OCI-LY7 (cell line): ENCODE measurements at regions not wholly inside any gene's neighbourhood (a gene's known extent, or its start where the extent isn't known, plus 50 kb on each side); places are given as distances from the start of the nearest gene placed in this dataset.

Experiments
- BruUV-seq: library from RNA; stranded (reverse); fragments of 400-500 nt; replicated peaks from 2 replicates; lab custom pipeline; 2021; lab: Mats Ljungman, UMichigan
- CTCF ChIA-PET: fragments of 300-600 bp; sonication (Branson Sonifier 250); formaldehyde crosslinking; loops from one replicate; lab custom pipeline; 2022; ENCODE audit warnings: antibody characterized with exemption; ENCODE audit not compliant: unreplicated experiment; lab: Charles Lee
- POLR2A ChIA-PET: fragments of 300-600 bp; sonication (Branson Sonifier 250); formaldehyde crosslinking; loops from one replicate; lab custom pipeline; 2022; ENCODE audit warnings: antibody characterized with exemption; lab: Charles Lee
- DNase-seq: peaks from one replicate; pipeline ENCODE4 v3.0.0-alpha.2; 2015; ENCODE audit warnings: low spot score
- H2AFZ ChIP-seq: fragments of 200-600 bp; sonication (generic), shearing (Covaris generic); 2 replicates; pipeline ENCODE4 v1.6.1; 2014; ENCODE audit warnings: mild to moderate bottlenecking, antibody characterized with exemption, low read length, moderate library complexity
- H3K27ac ChIP-seq: fragments of 200-600 bp; sonication (generic); 2 replicates; pipeline ENCODE4 v1.5.1; 2014; ENCODE audit warnings: mixed run types, low read depth, mild to moderate bottlenecking, moderate library complexity, low read length, inconsistent platforms; ENCODE audit not compliant: poor library complexity, severe bottlenecking
- H3K36me3 ChIP-seq: fragments of 200-600 bp; sonication (generic); 2 replicates; pipeline ENCODE4 v1.6.1; 2014; ENCODE audit warnings: mild to moderate bottlenecking, antibody characterized with exemption, low read length, moderate library complexity, mixed read lengths; ENCODE audit not compliant: insufficient read depth
- H3K4me1 ChIP-seq: fragments of 200-600 bp; sonication (generic); 2 replicates; pipeline ENCODE4 v1.5.1; 2014; ENCODE audit warnings: mild to moderate bottlenecking, low read length; ENCODE audit not compliant: insufficient read depth, poor library complexity, severe bottlenecking
- H3K4me2 ChIP-seq: fragments of 200-600 bp; sonication (generic); 2 replicates; pipeline ENCODE4 v1.6.1; 2014; ENCODE audit warnings: mild to moderate bottlenecking, low read length
- H3K4me3 ChIP-seq: fragments of 200-600 bp; sonication (generic); 2 replicates; pipeline ENCODE4 v1.5.1; 2014; ENCODE audit warnings: mild to moderate bottlenecking, low read depth, low read length; ENCODE audit not compliant: poor library complexity, severe bottlenecking
- H3K79me2 ChIP-seq: fragments of 200-600 bp; sonication (generic); 2 replicates; pipeline ENCODE4 v1.6.1; 2016; ENCODE audit warnings: low read depth, mild to moderate bottlenecking, low read length, moderate library complexity, mixed read lengths; ENCODE audit not compliant: insufficient read depth
- H3K9me2 ChIP-seq: fragments of 200-600 bp; sonication (generic); 2 replicates; pipeline ENCODE4 v1.6.1; 2016; ENCODE audit warnings: mild to moderate bottlenecking, low read length, mixed read lengths; ENCODE audit not compliant: insufficient read depth
- H3K9me3 ChIP-seq: fragments of 200-600 bp; sonication (generic); 2 replicates; pipeline ENCODE4 v1.6.1; 2014; ENCODE audit warnings: mild to moderate bottlenecking, mixed run types, low read length, mixed read lengths
- H4K20me1 ChIP-seq: fragments of 200-600 bp; sonication (generic); 2 replicates; pipeline ENCODE4 v1.6.1; 2014; ENCODE audit warnings: mild to moderate bottlenecking, antibody characterized with exemption, low read length, moderate library complexity, mixed read lengths; ENCODE audit not compliant: insufficient read depth
- EZH2phosphoT487 ChIP-seq: fragments of 200-600 bp; sonication (generic); IDR thresholded peaks from 2 replicates; pipeline ENCODE4 v1.6.1; 2018; ENCODE audit warnings: low read depth, borderline replicate concordance, mild to moderate bottlenecking, mixed run types, antibody characterized with exemption, low read length, moderate library complexity, mixed read lengths
- intact Hi-C: fragments of 100-400 bp; cut with micrococcal nuclease; formaldehyde crosslinking; loops from one replicate; pipeline ENCODE4 v1.10.0; 2022; ENCODE audit not compliant: unreplicated experiment
- TF ChIP-seq, protein P1 (sequence below): fragments of 200-600 bp; sonication (generic); conservative IDR thresholded peaks from 2 replicates; pipeline ENCODE4 v1.5.1; 2014; ENCODE audit warnings: mild to moderate bottlenecking, antibody characterized with exemption, low read length, moderate library complexity, mixed read lengths

DNA sequence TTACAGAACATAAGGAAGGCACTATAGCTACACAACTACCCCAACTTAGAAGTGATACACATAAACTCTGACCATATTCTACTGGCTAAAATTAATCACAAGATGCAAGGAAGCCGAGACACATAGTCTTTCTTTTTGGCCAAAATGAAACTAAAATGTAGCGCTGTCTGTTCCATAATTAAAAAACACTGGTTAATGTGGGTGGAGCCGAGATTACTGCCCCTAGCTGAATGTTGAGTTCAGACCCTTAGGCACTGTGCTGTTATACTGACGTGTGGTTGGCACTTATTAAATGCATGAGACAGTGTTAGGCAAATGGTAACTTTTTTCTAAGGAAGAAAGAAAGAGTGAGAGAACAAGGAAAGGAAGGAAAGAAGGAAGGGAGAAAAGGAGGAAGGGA lies 254.6 kb upstream of the RND3 start:
- no TSS peak for BruUV-seq
- Histone ChIP-seq H3K9me3 (no peaks in the 10 kb centered on the region), H3K4me3 (no peak overlapping the region), H3K27ac (no peak overlapping the region), H3K36me3 (no peaks in the 10 kb centered on the region), H3K4me2 (no peak overlapping the region), H3K9me2 (no peaks in the 10 kb centered on the region), H3K4me1 (no peaks in the 10 kb centered on the region), H2AFZ (no peak overlapping the region), H4K20me1 (no peaks in the 10 kb centered on the region), H3K79me2 (no peaks in the 10 kb centered on the region)
- intact Hi-C loops = no loop called here
- POLR2A ChIA-PET = no interaction called here
- DNase-seq = no peak
- CTCF ChIA-PET = no interaction called here
- TF ChIP-seq, protein P1, sequence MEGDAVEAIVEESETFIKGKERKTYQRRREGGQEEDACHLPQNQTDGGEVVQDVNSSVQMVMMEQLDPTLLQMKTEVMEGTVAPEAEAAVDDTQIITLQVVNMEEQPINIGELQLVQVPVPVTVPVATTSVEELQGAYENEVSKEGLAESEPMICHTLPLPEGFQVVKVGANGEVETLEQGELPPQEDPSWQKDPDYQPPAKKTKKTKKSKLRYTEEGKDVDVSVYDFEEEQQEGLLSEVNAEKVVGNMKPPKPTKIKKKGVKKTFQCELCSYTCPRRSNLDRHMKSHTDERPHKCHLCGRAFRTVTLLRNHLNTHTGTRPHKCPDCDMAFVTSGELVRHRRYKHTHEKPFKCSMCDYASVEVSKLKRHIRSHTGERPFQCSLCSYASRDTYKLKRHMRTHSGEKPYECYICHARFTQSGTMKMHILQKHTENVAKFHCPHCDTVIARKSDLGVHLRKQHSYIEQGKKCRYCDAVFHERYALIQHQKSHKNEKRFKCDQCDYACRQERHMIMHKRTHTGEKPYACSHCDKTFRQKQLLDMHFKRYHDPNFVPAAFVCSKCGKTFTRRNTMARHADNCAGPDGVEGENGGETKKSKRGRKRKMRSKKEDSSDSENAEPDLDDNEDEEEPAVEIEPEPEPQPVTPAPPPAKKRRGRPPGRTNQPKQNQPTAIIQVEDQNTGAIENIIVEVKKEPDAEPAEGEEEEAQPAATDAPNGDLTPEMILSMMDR = no peak
- TF ChIP-seq EZH2phosphoT487 = no peak

DNA sequence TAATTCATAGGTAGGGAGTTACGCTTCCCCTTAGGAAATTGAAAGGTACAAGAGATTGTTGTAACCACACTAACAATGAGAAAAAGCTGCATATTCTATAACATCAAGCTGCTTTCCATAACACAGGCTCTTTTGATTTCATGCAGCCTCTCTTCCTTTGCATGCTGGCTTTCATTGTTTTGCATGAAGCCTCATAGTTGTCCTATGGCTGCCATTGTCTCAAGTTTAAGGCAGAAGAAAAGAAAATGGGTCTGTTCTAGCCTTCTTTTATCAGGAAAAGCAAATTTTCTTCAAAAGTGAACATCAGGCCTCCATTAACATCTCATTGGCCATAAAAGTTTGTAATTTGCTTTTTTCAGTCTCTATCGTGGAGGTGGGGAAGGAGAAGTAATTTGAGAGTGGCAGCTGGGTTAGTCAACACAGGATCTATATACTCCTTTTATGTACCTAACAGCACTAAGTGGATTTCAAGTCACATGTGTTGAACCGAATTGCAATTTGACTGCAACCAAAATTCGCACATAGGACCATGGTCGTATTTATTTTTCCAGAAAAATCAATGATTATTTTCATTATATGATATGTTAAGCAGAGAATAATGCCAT lies 248.5 kb upstream of the RND3 start:
- no peaks in the 10 kb centered on the region for H4K20me1 ChIP-seq
- no TSS peak for BruUV-seq
- no peaks in the 10 kb centered on the region for H3K9me2 ChIP-seq
- H3K79me2 ChIP-seq = no peaks in the 10 kb centered on the region
- no peaks in the 10 kb centered on the region for H3K9me3 ChIP-seq
- ChIA-PET CTCF (no interaction called here), POLR2A (no interaction called here)
- no peaks in the 10 kb centered on the region for H3K4me1 ChIP-seq
- no peaks in the 10 kb centered on the region for H3K36me3 ChIP-seq
- no peak overlapping the region for H3K27ac ChIP-seq
- TF ChIP-seq, protein P1 = no peak
- TF ChIP-seq EZH2phosphoT487 = no peak
- no peak for DNase-seq
- no peak overlapping the region for H3K4me3 ChIP-seq
- no peak overlapping the region for H3K4me2 ChIP-seq
- intact Hi-C loops = no loop called here
- no peak overlapping the region for H2AFZ ChIP-seq

DNA sequence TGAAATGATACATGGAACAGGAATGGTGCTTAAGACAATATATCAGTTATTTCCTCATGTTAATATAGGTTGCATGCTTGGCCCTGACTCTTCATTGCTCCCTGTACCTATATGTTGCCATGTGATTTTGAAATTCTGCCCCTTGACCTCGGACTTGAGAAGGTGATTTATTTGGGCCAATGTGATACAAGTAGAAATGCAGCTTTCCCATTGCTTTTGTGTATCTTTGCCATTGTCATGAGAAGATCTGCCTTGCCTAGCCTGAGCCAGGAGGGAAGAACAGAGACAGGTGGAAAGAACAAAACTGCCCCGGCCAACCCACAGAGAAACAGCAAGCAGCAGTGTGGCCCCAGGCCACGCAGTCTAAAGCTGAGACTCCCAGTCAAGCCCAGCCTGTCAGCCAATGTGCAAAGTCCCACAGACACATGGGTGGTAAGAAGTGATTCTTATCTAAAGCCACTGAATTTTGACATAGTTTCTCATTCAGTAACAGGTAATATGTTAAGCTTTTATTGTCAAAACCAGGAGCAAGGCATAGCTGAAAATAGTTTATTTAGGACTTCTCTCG lies 245.7 kb upstream of the RND3 start:
- H2AFZ ChIP-seq = no peak overlapping the region
- no peaks in the 10 kb centered on the region for H3K36me3 ChIP-seq
- H3K4me2 ChIP-seq = no peak overlapping the region
- TF ChIP-seq EZH2phosphoT487 = no peak
- TF ChIP-seq, protein P1 = no peak
- no TSS peak for BruUV-seq
- H4K20me1 ChIP-seq = no peaks in the 10 kb centered on the region
- H3K4me1 ChIP-seq = no peaks in the 10 kb centered on the region
- no peak for DNase-seq
- ChIA-PET CTCF (no interaction called here), POLR2A (no interaction called here)
- H3K27ac ChIP-seq = no peak overlapping the region
- H3K79me2 ChIP-seq = no peaks in the 10 kb centered on the region
- H3K9me3 ChIP-seq = no peaks in the 10 kb centered on the region
- H3K9me2 ChIP-seq = no peaks in the 10 kb centered on the region
- intact Hi-C loops = no loop called here
- H3K4me3 ChIP-seq = no peak overlapping the region
